C4-2B (cell line): ENCODE measurements at regions not wholly inside any gene's neighbourhood (a gene's known extent, or its start where the extent isn't known, plus 50 kb on each side); places are given as distances from the start of the nearest gene placed in this dataset.

Experiments used
- H3K27ac ChIP-seq: fragments of 450-650 bp; 2 replicates; pipeline ENCODE4 v1.5.1; 2017
- CTCF ChIP-seq: fragments of 450-650 bp; conservative IDR thresholded peaks from 2 replicates; pipeline ENCODE4 v1.5.1; 2017; ENCODE audit warnings: mild to moderate bottlenecking
- ZFX ChIP-seq: fragments of 450-650 bp; IDR thresholded peaks from 2 replicates; pipeline ENCODE4 v1.6.1; 2017

DNA sequence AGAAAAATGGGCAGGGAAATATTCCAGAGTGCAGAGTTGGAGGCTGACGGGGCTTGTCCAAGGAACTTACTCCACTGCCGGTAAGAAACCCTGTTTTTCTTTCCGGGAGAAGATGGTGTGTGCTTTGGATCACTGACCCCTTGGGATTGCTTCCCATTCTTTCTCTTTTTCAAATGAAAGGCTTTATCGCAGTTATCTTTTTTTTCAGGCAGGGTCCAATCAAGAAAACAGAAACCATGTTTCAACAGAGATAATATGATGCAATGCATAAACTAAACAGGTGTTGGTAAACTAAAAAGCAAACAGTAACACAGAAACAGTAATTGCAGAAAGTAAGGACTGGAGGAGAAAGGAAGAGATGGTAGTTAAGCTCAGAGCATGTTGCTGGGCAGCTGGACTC, 145.1 kb downstream of the LYPLAL1 start:
- no peak overlapping the region for H3K27ac ChIP-seq
- TF ChIP-seq CTCF (no peak), ZFX (no peak)

DNA sequence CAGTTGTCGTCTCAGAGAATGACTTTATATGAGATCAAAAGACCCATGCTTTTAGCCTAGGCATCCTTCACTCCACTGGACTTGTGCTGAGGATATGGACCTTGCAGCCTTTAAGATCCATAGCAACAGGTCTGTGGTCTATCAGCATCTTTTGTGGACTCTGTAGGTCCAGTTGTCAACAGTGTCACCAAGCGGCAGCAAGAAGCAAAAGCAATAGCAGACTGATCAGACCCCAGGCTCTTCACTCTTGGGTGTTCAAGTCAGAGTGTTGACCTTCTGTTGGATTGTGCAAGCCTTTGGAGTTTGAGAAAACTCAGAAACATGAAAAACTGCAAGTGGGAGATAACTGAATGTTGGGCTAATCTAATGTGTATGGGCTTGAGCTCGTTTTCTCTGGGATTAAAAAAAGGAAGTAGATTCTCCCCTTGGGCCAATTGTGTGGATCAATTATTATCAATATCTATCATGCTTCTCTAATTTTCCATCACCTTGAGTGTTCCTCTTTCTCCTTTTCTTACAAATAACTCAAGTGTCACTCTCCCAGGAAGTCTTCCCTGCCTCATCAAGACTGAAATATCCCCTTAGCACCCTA, 144.2 kb downstream of the LYPLAL1 start:
- no peak overlapping the region for H3K27ac ChIP-seq
- no peak for TF ChIP-seq ZFX
- peak; percentile 79 for TF ChIP-seq CTCF

GRCh38 chr1:219316066-219316465, 142.4 kb downstream of the LYPLAL1 start:
- H3K27ac ChIP-seq = no peak overlapping the region
- TF ChIP-seq ZFX (no peak), CTCF (no peak)

DNA sequence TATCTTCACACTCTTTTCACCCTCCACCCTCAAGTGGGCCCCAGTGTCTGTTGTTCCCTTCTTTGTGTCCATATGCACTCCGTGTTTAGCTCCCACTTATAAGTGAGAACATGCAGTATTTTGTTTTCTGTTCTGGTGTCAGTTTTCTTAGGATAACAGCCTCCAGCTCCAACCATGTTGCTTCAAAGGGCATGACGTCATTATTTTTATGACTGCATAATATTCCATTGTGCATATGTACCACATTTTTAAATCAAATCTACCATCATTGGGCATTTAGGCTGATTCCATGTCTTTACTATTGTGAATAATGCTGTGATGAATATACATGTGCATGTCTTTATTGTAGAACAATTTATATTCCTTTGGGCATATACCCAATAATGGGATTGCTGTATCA, 140.3 kb downstream of the LYPLAL1 start:
- no peak for TF ChIP-seq ZFX
- TF ChIP-seq CTCF = no peak
- H3K27ac ChIP-seq = no peak overlapping the region

- TF ChIP-seq CTCF (no peak), ZFX (no peak)
- H3K27ac ChIP-seq = no peak overlapping the region
Observed at GRCh38 chr1:219312967-219313366, 139.3 kb downstream of the LYPLAL1 start.

DNA sequence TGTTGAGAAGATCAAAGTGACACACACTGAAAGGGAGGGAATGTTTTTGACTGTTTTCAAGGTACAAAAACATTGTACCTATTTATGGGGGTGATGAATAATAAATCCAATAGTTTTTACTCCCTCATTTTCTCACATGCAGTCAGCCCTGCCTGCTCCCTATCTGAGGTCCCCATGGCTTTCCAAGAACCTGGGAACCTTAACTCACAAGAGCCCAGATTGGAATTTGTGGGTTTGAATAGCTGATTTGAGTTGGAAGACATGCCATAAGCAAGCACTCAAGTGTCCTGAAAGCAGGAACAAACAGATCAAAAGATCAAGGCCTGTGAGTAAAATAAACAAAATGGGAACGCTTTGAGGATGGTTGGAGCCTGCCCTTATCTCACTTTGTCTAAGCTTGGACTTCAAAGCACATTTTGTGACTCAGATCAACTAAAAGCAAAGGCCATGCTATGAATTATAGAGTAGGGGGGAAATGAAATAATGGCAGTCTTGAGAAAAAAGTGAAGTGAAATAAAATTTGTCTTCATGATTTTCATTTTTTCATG, 136.6 kb downstream of the LYPLAL1 start:
- peak overlapping the region; percentile 64; the same call in 1 of the 2 replicates for H3K27ac ChIP-seq
- no peak for TF ChIP-seq CTCF
- TF ChIP-seq ZFX = no peak

DNA sequence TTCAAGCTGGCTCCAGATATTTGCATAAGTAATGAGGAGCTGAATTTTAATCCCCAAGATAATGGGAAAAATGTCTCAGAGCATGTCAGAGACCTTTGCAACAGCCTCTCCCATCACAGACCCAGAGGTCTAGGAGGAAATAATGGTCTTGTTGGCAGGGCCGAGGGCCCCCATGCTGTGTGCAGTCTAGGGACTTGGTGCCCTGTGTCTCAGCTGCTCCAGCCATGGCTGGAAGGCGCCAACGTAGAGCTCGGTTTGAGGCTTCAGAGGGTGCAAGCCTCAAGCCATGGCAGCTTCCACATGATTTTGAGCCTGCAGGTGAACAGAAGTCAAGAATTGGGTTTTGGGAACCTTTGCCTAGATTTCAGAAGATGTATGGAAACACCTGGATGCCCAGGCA, 134.7 kb downstream of the LYPLAL1 start:
- H3K27ac ChIP-seq = peak overlapping the region; percentile 53
- TF ChIP-seq CTCF (no peak), ZFX (no peak)
